ENCODE measurements at regions not wholly inside any gene's neighbourhood (a gene's known extent, or its start where the extent isn't known, plus 50 kb on each side); places are given as distances from the start of the nearest gene placed in this dataset.
"Not testable (repeated sequence)": the region's sequence is repeated elsewhere in the genome, so short reads cannot be mapped to it uniquely, and the experiment has no call there.

- no peak overlapping the region for H3K27ac Mint-ChIP-seq
- TF ChIP-seq EZH2 (IDR thresholded peaks at IDR 0.05; ENCODE audit: borderline replicate concordance, insufficient read depth, low read depth, low read length, poor library complexity, severe bottlenecking) = no peak
- TF ChIP-seq CTCF (IDR thresholded peaks at IDR 0.05) = no peak
- H3K4me1 Mint-ChIP-seq = no peaks in the 10 kb centered on the region
- WGBS (ENCODE audit: insufficient coverage) = no CpG with 5 or more reads among the region's 2 CpGs
- H3K27me3 Mint-ChIP-seq = no peaks in the 10 kb centered on the region
- intact Hi-C loops (cut with micrococcal nuclease) = no loop called here
- no peaks in the 10 kb centered on the region for H3K27me3 ChIP-seq (replicated peaks in 1 of 4; ENCODE audit: control extremely low read depth in 1 of 4, control insufficient read depth in 3 of 4, insufficient read depth in 4 of 4, low read length in 3 of 4)
- H4K20me1 ChIP-seq (ENCODE audit: control insufficient read depth, insufficient read depth, low read length, poor library complexity, severe bottlenecking) = no peaks in the 10 kb centered on the region
- ChIA-PET CTCF (no interaction called here), POLR2A (no interaction called here)
- no peak overlapping the region for H3K4me3 Mint-ChIP-seq
- H3K4me3 ChIP-seq (ENCODE audit: control extremely low read depth in 1 of 5, extremely low read depth in 1 of 5, insufficient read depth in 1 of 5, low read depth in 2 of 5, low read length in 4 of 5) = no peak overlapping the region
- H3K9ac ChIP-seq (ENCODE audit: low read length) = no peak overlapping the region
- no peaks in the 10 kb centered on the region for H3K4me1 ChIP-seq (ENCODE audit: control insufficient read depth in 2 of 2, insufficient read depth in 2 of 2, low read length in 2 of 2)
- H3K27ac ChIP-seq (ENCODE audit: low read length in 2 of 2) = no peak overlapping the region
- no peak overlapping the region for H2AFZ ChIP-seq (ENCODE audit: insufficient read depth, low read depth, low read length, poor library complexity, severe bottlenecking)
- H3K9me3 ChIP-seq (ENCODE audit: control extremely low read depth in 1 of 3, control insufficient read depth in 2 of 3, insufficient read depth in 1 of 3, low read length in 2 of 3) = peaks cover 0 to 5% (median 0%) of the 10 kb centered on the region in 3 donors
- DNase-seq (no peak), ATAC-seq (ENCODE audit: low read depth) (no peak)
- no peaks in the 10 kb centered on the region for H3K36me3 ChIP-seq (replicated peaks in 1 of 2; ENCODE audit: control extremely low read depth in 1 of 2, control insufficient read depth in 1 of 2, extremely low read depth in 1 of 2, insufficient read depth in 2 of 2, low read length in 1 of 2)
- peaks cover 7% of the 10 kb centered on the region for H3K9me3 Mint-ChIP-seq (ENCODE audit: insufficient read depth)
- H3K79me2 ChIP-seq (ENCODE audit: control insufficient read depth, insufficient read depth, low read length) = no peaks in the 10 kb centered on the region
- H3K4me2 ChIP-seq (replicated peaks; ENCODE audit: low read depth, low read length, poor library complexity, severe bottlenecking) = no peak overlapping the region
These were observed 1096.3 kb downstream of the FAT4 start for GRCh38 chr4:126411047-126411446.

GRCh38 chr4:126412310-126412709 is 1097.6 kb downstream of the FAT4 start:
- intact Hi-C loops (cut with micrococcal nuclease); H3K79me2 ChIP-seq (ENCODE audit: control insufficient read depth, insufficient read depth, low read length); H3K4me3 Mint-ChIP-seq; DNase-seq; CTCF ChIA-PET; POLR2A ChIA-PET; H3K9ac ChIP-seq (ENCODE audit: low read length); H3K4me1 ChIP-seq (ENCODE audit: control insufficient read depth in 2 of 2, insufficient read depth in 2 of 2, low read length in 2 of 2); H3K36me3 ChIP-seq (replicated peaks in 1 of 2; ENCODE audit: control extremely low read depth in 1 of 2, control insufficient read depth in 1 of 2, extremely low read depth in 1 of 2, insufficient read depth in 2 of 2, low read length in 1 of 2); H4K20me1 ChIP-seq (ENCODE audit: control insufficient read depth, insufficient read depth, low read length, poor library complexity, severe bottlenecking); H3K4me3 ChIP-seq (ENCODE audit: control extremely low read depth in 1 of 5, extremely low read depth in 1 of 5, insufficient read depth in 1 of 5, low read depth in 2 of 5, low read length in 4 of 5); ATAC-seq (ENCODE audit: low read depth); H3K4me1 Mint-ChIP-seq; H3K27ac ChIP-seq (ENCODE audit: low read length in 2 of 2); H3K27me3 Mint-ChIP-seq; H2AFZ ChIP-seq (ENCODE audit: insufficient read depth, low read depth, low read length, poor library complexity, severe bottlenecking); H3K9me3 Mint-ChIP-seq (ENCODE audit: insufficient read depth); H3K27me3 ChIP-seq (replicated peaks in 1 of 4; ENCODE audit: control extremely low read depth in 1 of 4, control insufficient read depth in 3 of 4, insufficient read depth in 4 of 4, low read length in 3 of 4); H3K27ac Mint-ChIP-seq; H3K9me3 ChIP-seq (ENCODE audit: control extremely low read depth in 1 of 3, control insufficient read depth in 2 of 3, insufficient read depth in 1 of 3, low read length in 2 of 3); H3K4me2 ChIP-seq (replicated peaks; ENCODE audit: low read depth, low read length, poor library complexity, severe bottlenecking): not testable (repeated sequence)
- no CpG with 5 or more reads among the region's 1 CpG for WGBS (ENCODE audit: insufficient coverage)

All from B cell (primary cell).